Activated CD4-positive, alpha-beta T cell treated with anti-CD3 and anti-CD28 coated beads for 1 hour (primary cell): ENCODE measurements at regions not wholly inside any gene's neighbourhood (a gene's known extent, or its start where the extent isn't known, plus 50 kb on each side); places are given as distances from the start of the nearest gene placed in this dataset.
"Not testable (repeated sequence)": the region's sequence is repeated elsewhere in the genome, so short reads cannot be mapped to it uniquely, and the experiment has no call there.

Experiments
- DNase-seq: peaks from one replicate; pipeline ENCODE4 v3.0.0-alpha.2; 2020

GRCh38 chr3:15903759-15904720 is 106.3 kb upstream of the ANKRD28 start:
- DNase-seq = no peak

GRCh38 chr3:15905041-15905440 is 107.3 kb upstream of the ANKRD28 start:
- DNase-seq = no peak

- DNase-seq = not testable (repeated sequence)
Observed at GRCh38 chr3:15907403-15907802, 109.6 kb upstream of the ANKRD28 start.

- no peak for DNase-seq
Observed at GRCh38 chr3:15918988-15919387, 121.2 kb upstream of the ANKRD28 start.

- DNase-seq = no peak
Observed at GRCh38 chr3:15919971-15920370, 122.2 kb upstream of the ANKRD28 start.

GRCh38 chr3:15923640-15924405 is 126.0 kb upstream of the ANKRD28 start:
- no peak for DNase-seq

- no peak for DNase-seq
Observed at GRCh38 chr3:15924914-15925313, 127.1 kb upstream of the ANKRD28 start.

- no peak for DNase-seq
Observed at GRCh38 chr3:15926871-15927270, 129.1 kb upstream of the ANKRD28 start.

- no peak for DNase-seq
Observed at GRCh38 chr3:15927969-15928368, 130.2 kb upstream of the ANKRD28 start.

- DNase-seq = no peak
Observed at GRCh38 chr3:15929944-15930571, 132.3 kb upstream of the ANKRD28 start.

GRCh38 chr3:15932348-15933300 is 134.8 kb upstream of the ANKRD28 start:
- no peak for DNase-seq

- no peak for DNase-seq
Observed at GRCh38 chr3:15933439-15934139, 135.8 kb upstream of the ANKRD28 start.

- DNase-seq = no peak
Observed at GRCh38 chr3:15934389-15935195, 136.8 kb upstream of the ANKRD28 start.

- DNase-seq = no peak
Observed at GRCh38 chr3:15936312-15936711, 138.5 kb upstream of the ANKRD28 start.

GRCh38 chr3:15940641-15941040 is 142.9 kb upstream of the ANKRD28 start:
- DNase-seq = no peak

GRCh38 chr3:15941457-15941856 is 143.7 kb upstream of the ANKRD28 start:
- DNase-seq = not testable (repeated sequence)

GRCh38 chr3:15941958-15942357 is 144.2 kb upstream of the ANKRD28 start:
- DNase-seq = no peak

GRCh38 chr3:15942462-15942861 is 144.7 kb upstream of the ANKRD28 start:
- no peak for DNase-seq

GRCh38 chr3:15942936-15943335 is 145.2 kb upstream of the ANKRD28 start:
- DNase-seq = no peak

- DNase-seq = no peak
Observed at GRCh38 chr3:15948388-15948787, 150.6 kb upstream of the ANKRD28 start.
